HEK293 (cell line): ENCODE measurements at regions not wholly inside any gene's neighbourhood (a gene's known extent, or its start where the extent isn't known, plus 50 kb on each side); places are given as distances from the start of the nearest gene placed in this dataset.

Experiments used
- CTCF ChIA-PET: fragments of 350-600 bp; formaldehyde crosslinking; extraction: SDS; loops from one replicate; lab custom pipeline; 2021; ENCODE audit warnings: antibody characterized with exemption; lab: Yijun Ruan, JAX
- POLR2A ChIA-PET: fragments of 300-600 bp; formaldehyde crosslinking; extraction: SDS; loops from one replicate; lab custom pipeline; 2020; ENCODE audit warnings: antibody characterized with exemption, inconsistent platforms; lab: Yijun Ruan, JAX
- H3K27ac ChIP-seq: fragments of 200-500 bp; sonication (Bioruptor generic); 2 replicates; pipeline ENCODE4 v1.5.1; 2014; ENCODE audit warnings: low read depth, low read length, control low read depth, inconsistent platforms; ENCODE audit errors: extremely low read depth
- H3K36me3 ChIP-seq, 2 experiments: fragments of 200-500 bp in 1 of 2; sonication (Bioruptor generic) in 1 of 2; 1 replicate in 1 of 2; 2 replicates in 1 of 2; pipeline ENCODE4 v1.5.1; 2014 to 2017; ENCODE audit warnings: inconsistent platforms in 2 of 2, low read length in 2 of 2; ENCODE audit not compliant: control insufficient read depth in 2 of 2, insufficient read depth in 1 of 2
- H3K4me1 ChIP-seq: fragments of 200-500 bp; sonication (Bioruptor generic); 2 replicates; pipeline ENCODE4 v1.5.1; 2014; ENCODE audit warnings: mild to moderate bottlenecking, low read length, inconsistent platforms; ENCODE audit not compliant: control insufficient read depth, insufficient read depth
- H3K4me3 ChIP-seq: 2 replicates; pipeline ENCODE4 v1.5.1; 2011; ENCODE audit warnings: low read depth, mild to moderate bottlenecking, control low read depth, low read length, moderate library complexity
- H3K9me3 ChIP-seq: fragments of 200-500 bp; sonication (Bioruptor generic); 2 replicates; pipeline ENCODE4 v1.5.1; 2014; ENCODE audit warnings: low read depth, low read length, inconsistent platforms; ENCODE audit not compliant: control insufficient read depth, insufficient read depth
- SCRT2 ChIP-seq: fragments of 450-650 bp; formaldehyde crosslinking; IDR thresholded peaks from 2 replicates; pipeline ENCODE4 v1.5.1; 2016; ENCODE audit warnings: missing biosample characterization, missing genetic modification characterization
- SP3 ChIP-seq: fragments of 450-650 bp; formaldehyde crosslinking; IDR thresholded peaks from 2 replicates; pipeline ENCODE4 v1.5.1; 2016; ENCODE audit warnings: missing biosample characterization, missing genetic modification characterization
- ZFP37 ChIP-seq: fragments of 450-650 bp; formaldehyde crosslinking; IDR thresholded peaks from 2 replicates; pipeline ENCODE4 v1.5.1; 2016; ENCODE audit warnings: missing biosample characterization, missing genetic modification characterization
- ZNF10 ChIP-seq: fragments of 450-650 bp; formaldehyde crosslinking; IDR thresholded peaks from 2 replicates; pipeline ENCODE4 v1.5.1; 2017; ENCODE audit warnings: missing biosample characterization, missing genetic modification characterization
- ZNF19 ChIP-seq: fragments of 450-650 bp; formaldehyde crosslinking; IDR thresholded peaks from 2 replicates; pipeline ENCODE4; 2016; ENCODE audit warnings: missing biosample characterization, missing genetic modification characterization, low read depth
- ZNF248 ChIP-seq: fragments of 450-650 bp; formaldehyde crosslinking; IDR thresholded peaks from 2 replicates; pipeline ENCODE4 v1.5.1; 2017; ENCODE audit warnings: missing biosample characterization, missing genetic modification characterization
- ZNF324 ChIP-seq: fragments of 450-650 bp; formaldehyde crosslinking; IDR thresholded peaks from 2 replicates; pipeline ENCODE4 v1.5.1; 2016; ENCODE audit warnings: missing biosample characterization, missing genetic modification characterization
- ZNF354C ChIP-seq: fragments of 450-650 bp; formaldehyde crosslinking; IDR thresholded peaks from 2 replicates; pipeline ENCODE4 v1.5.1; 2016; ENCODE audit warnings: missing biosample characterization, missing genetic modification characterization, low read depth, borderline replicate concordance
- ZNF391 ChIP-seq: fragments of 450-650 bp; formaldehyde crosslinking; IDR thresholded peaks from 2 replicates; pipeline ENCODE4 v1.5.1; 2016; ENCODE audit warnings: low read depth, missing biosample characterization, missing genetic modification characterization, borderline replicate concordance
- ZNF560 ChIP-seq: fragments of 450-650 bp; formaldehyde crosslinking; IDR thresholded peaks from 2 replicates; pipeline ENCODE4 v1.5.1; 2017; ENCODE audit warnings: missing biosample characterization, missing genetic modification characterization, borderline replicate concordance
- ZNF654 ChIP-seq: fragments of 450-650 bp; formaldehyde crosslinking; IDR thresholded peaks from 2 replicates; pipeline ENCODE4 v1.5.1; 2016; ENCODE audit warnings: low read depth, missing biosample characterization, missing genetic modification characterization
- ZNF664 ChIP-seq: fragments of 450-650 bp; formaldehyde crosslinking; IDR thresholded peaks from 2 replicates; pipeline ENCODE4 v1.5.1; 2016; ENCODE audit warnings: missing biosample characterization, missing genetic modification characterization
- ZNF747 ChIP-seq: fragments of 450-650 bp; formaldehyde crosslinking; IDR thresholded peaks from 2 replicates; pipeline ENCODE4 v1.5.1; 2016; ENCODE audit warnings: missing biosample characterization, missing genetic modification characterization
- ZNF792 ChIP-seq: fragments of 450-650 bp; formaldehyde crosslinking; IDR thresholded peaks from 2 replicates; pipeline ENCODE4 v1.5.1; 2016; ENCODE audit warnings: missing biosample characterization, missing genetic modification characterization
- ZNF837 ChIP-seq: fragments of 450-650 bp; formaldehyde crosslinking; IDR thresholded peaks from 2 replicates; pipeline ENCODE4 v1.5.1; 2016; ENCODE audit warnings: missing biosample characterization, missing genetic modification characterization
- TF ChIP-seq, protein P1 (sequence below): fragments of 450-650 bp; formaldehyde crosslinking; IDR thresholded peaks from 2 replicates; pipeline ENCODE4 v1.5.1; 2016; ENCODE audit warnings: missing biosample characterization, missing genetic modification characterization
- TF ChIP-seq, protein P2 (sequence below): fragments of 450-650 bp; formaldehyde crosslinking; IDR thresholded peaks from 2 replicates; pipeline ENCODE4 v1.5.1; 2016; ENCODE audit warnings: missing biosample characterization, missing genetic modification characterization
- TF ChIP-seq, protein P3 (sequence below): fragments of 450-650 bp; formaldehyde crosslinking; IDR thresholded peaks from 2 replicates; pipeline ENCODE4 v1.5.1; 2016; ENCODE audit warnings: missing biosample characterization, missing genetic modification characterization
- TF ChIP-seq, protein P4 (sequence below): fragments of 450-650 bp; formaldehyde crosslinking; IDR thresholded peaks from 2 replicates; pipeline ENCODE4 v1.5.1; 2016; ENCODE audit warnings: missing biosample characterization, missing genetic modification characterization
- TF ChIP-seq, protein P5 (sequence below): fragments of 450-650 bp; formaldehyde crosslinking; IDR thresholded peaks from 2 replicates; pipeline ENCODE4 v1.5.1; 2016; ENCODE audit warnings: missing biosample characterization, missing genetic modification characterization

DNA sequence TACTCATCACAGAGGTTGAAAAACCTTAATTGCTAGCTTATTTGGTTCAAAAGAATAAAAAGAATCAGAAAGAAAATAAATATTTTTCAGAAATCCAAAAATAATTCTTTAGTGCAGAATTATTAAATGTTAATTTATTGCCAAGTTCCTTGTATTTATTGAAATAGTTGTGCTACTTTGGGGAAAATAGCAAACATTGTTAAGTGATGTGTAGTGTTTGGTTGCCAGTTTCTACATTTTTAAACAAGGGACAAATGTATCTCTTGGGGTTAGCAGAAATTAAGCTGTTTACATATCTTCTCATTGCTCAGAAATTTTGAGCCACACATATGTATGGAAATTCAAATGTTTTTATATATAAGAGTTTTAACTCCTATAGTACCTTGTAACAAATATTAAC is 775.0 kb downstream of the USP25 start:
- Histone ChIP-seq H3K36me3 (no peaks in the 10 kb centered on the region), H3K27ac (no peak overlapping the region), H3K4me3 (no peak overlapping the region), H3K4me1 (no peaks in the 10 kb centered on the region), H3K9me3 (no peaks in the 10 kb centered on the region)
- CTCF ChIA-PET, result no interaction called here
- POLR2A ChIA-PET, result no interaction called here
- TF ChIP-seq ZNF248, result no peak
- TF ChIP-seq ZNF837, result no peak
- TF ChIP-seq SP3 (tag by site-specific recombination), result no peak
- TF ChIP-seq ZNF354C (tag by site-specific recombination), result no peak
- TF ChIP-seq, protein P1, sequence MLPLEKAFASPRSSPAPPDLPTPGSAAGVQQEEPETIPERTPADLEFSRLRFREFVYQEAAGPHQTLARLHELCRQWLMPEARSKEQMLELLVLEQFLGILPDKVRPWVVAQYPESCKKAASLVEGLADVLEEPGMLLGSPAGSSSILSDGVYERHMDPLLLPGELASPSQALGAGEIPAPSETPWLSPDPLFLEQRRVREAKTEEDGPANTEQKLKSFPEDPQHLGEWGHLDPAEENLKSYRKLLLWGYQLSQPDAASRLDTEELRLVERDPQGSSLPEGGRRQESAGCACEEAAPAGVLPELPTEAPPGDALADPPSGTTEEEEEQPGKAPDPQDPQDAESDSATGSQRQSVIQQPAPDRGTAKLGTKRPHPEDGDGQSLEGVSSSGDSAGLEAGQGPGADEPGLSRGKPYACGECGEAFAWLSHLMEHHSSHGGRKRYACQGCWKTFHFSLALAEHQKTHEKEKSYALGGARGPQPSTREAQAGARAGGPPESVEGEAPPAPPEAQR (tag by site-specific recombination), result no peak
- TF ChIP-seq, protein P2, sequence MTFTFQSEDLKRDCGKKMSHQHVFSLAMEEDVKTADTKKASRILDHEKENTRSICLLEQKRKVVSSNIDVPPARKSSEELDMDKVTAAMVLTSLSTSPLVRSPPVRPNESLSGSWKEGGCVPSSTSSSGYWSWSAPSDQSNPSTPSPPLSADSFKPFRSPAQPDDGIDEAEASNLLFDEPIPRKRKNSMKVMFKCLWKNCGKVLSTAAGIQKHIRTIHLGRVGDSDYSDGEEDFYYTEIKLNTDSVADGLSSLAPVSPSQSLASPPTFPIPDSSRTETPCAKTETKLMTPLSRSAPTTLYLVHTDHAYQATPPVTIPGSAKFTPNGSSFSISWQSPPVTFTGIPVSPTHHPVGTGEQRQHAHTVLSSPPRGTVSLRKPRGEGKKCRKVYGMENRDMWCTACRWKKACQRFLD, result no peak
- no peak for TF ChIP-seq ZNF664 (tag by site-specific recombination)
- TF ChIP-seq ZFP37 (tag by site-specific recombination), result no peak
- TF ChIP-seq ZNF391, result no peak
- TF ChIP-seq, protein P3, sequence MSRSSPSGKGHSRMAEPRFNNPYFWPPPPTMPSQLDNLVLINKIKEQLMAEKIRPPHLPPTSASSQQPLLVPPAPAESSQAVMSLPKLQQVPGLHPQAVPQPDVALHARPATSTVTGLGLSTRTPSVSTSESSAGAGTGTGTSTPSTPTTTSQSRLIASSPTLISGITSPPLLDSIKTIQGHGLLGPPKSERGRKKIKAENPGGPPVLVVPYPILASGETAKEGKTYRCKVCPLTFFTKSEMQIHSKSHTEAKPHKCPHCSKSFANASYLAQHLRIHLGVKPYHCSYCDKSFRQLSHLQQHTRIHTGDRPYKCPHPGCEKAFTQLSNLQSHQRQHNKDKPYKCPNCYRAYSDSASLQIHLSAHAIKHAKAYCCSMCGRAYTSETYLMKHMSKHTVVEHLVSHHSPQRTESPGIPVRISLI (tag by site-specific recombination), result no peak
- TF ChIP-seq ZNF560 (tag by site-specific recombination), result no peak
- TF ChIP-seq ZNF19, result no peak
- no peak for TF ChIP-seq ZNF324
- TF ChIP-seq, protein P4, sequence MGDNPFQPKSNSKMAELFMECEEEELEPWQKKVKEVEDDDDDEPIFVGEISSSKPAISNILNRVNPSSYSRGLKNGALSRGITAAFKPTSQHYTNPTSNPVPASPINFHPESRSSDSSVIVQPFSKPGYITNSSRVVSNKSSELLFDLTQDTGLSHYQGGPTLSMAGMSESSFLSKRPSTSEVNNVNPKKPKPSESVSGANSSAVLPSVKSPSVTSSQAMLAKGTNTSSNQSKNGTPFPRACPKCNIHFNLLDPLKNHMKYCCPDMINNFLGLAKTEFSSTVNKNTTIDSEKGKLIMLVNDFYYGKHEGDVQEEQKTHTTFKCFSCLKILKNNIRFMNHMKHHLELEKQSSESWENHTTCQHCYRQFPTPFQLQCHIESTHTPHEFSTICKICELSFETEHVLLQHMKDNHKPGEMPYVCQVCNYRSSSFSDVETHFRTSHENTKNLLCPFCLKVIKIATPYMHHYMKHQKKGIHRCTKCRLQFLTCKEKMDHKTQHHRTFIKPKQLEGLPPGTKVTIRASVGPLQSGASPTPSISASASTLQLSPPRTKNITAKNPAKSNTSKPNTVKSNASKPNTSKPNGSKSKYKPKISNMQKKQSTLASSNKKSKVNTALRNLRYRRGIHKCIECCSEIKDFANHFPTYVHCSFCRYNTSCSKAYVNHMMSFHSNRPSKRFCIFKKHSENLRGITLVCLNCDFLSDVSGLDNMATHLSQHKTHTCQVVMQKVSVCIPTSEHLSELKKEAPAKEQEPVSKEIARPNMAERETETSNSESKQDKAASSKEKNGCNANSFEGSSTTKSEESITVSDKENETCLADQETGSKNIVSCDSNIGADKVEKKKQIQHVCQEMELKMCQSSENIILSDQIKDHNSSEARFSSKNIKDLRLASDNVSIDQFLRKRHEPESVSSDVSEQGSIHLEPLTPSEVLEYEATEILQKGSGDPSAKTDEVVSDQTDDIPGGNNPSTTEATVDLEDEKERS (tag by site-specific recombination), result no peak
- TF ChIP-seq, protein P5, sequence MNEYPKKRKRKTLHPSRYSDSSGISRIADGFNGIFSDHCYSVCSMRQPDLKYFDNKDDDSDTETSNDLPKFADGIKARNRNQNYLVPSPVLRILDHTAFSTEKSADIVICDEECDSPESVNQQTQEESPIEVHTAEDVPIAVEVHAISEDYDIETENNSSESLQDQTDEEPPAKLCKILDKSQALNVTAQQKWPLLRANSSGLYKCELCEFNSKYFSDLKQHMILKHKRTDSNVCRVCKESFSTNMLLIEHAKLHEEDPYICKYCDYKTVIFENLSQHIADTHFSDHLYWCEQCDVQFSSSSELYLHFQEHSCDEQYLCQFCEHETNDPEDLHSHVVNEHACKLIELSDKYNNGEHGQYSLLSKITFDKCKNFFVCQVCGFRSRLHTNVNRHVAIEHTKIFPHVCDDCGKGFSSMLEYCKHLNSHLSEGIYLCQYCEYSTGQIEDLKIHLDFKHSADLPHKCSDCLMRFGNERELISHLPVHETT, result no peak
- TF ChIP-seq ZNF654, result no peak
- no peak for TF ChIP-seq SCRT2 (tag by site-specific recombination)
- TF ChIP-seq ZNF10 (tag by site-specific recombination), result no peak

DNA sequence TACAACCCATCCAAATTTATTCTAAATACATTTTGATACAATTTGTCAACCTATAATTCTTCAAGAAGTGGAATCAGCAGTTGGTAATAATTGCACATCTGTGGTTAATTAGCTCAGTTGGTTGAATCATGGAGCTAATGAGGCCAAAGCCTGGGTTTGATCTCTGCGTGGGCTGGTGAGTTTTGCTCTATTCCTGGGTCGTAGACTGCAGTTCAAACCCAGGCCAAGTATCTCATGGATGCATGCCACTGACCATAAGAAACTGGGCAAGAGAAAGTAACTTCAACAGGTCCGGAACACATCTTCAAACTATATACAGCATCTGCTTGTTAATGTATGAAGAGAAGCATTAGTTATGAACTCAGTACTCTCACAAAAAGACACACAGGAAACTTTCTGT is 779.7 kb downstream of the USP25 start:
- Histone ChIP-seq H3K4me1 (no peaks in the 10 kb centered on the region), H3K9me3 (no peaks in the 10 kb centered on the region), H3K4me3 (no peak overlapping the region), H3K36me3 (no peaks in the 10 kb centered on the region), H3K27ac (no peak overlapping the region)
- CTCF ChIA-PET, result no interaction called here
- TF ChIP-seq ZNF792, result no peak
- TF ChIP-seq ZNF747 (tag by site-specific recombination), result no peak
- POLR2A ChIA-PET, result no interaction called here
